OCI-LY1 (cell line): ENCODE measurements at regions not wholly inside any gene's neighbourhood (a gene's known extent, or its start where the extent isn't known, plus 50 kb on each side); places are given as distances from the start of the nearest gene placed in this dataset.

Experiments used
- EZH2 ChIP-seq: fragments of 200-600 bp; sonication (generic), shearing (Covaris generic); IDR thresholded peaks from 2 replicates; pipeline ENCODE4 v1.8.0; 2017; ENCODE audit warnings: borderline replicate concordance, mixed run types, mild to moderate bottlenecking, antibody characterized with exemption, low read length, moderate library complexity, mixed read lengths
- TF ChIP-seq, protein P1 (sequence below): fragments of 200-600 bp; sonication (generic), shearing (Covaris generic); IDR thresholded peaks from 2 replicates; pipeline ENCODE4 v1.5.1; 2017; ENCODE audit warnings: mild to moderate bottlenecking, antibody characterized with exemption, low read length, moderate library complexity, mixed read lengths

DNA sequence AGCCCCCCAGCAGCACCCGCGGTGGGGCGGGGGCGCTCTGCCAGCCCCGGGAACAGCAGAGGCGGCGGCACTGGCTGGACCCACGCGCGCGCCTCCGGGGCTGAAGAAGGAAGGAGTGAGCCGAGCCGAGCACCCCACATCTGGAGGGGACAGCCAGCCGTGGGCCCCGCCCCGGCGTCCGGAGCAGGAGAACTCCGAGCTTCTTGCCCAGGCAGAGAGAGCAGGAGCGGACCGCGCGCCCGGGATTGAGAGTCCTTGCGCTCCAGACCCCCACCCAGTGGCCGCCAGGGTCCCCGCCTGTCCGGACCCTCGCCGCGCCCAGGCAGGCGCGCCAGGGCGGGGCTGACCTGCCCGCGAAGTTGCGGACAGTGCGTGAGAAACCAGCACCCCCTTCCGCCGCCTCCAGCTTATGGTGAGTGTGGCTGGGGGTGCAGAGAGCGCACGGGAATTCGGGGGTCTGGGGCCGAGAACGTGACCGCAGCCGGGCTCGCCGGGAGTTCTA, 921.9 kb upstream of the EEF2KMT start:
- TF ChIP-seq, protein P1, sequence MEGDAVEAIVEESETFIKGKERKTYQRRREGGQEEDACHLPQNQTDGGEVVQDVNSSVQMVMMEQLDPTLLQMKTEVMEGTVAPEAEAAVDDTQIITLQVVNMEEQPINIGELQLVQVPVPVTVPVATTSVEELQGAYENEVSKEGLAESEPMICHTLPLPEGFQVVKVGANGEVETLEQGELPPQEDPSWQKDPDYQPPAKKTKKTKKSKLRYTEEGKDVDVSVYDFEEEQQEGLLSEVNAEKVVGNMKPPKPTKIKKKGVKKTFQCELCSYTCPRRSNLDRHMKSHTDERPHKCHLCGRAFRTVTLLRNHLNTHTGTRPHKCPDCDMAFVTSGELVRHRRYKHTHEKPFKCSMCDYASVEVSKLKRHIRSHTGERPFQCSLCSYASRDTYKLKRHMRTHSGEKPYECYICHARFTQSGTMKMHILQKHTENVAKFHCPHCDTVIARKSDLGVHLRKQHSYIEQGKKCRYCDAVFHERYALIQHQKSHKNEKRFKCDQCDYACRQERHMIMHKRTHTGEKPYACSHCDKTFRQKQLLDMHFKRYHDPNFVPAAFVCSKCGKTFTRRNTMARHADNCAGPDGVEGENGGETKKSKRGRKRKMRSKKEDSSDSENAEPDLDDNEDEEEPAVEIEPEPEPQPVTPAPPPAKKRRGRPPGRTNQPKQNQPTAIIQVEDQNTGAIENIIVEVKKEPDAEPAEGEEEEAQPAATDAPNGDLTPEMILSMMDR = no peak
- no peak for TF ChIP-seq EZH2
